Activated B cell treated with CpG ODN at 0.5 μM for 24 hours (primary cell): ENCODE measurements at regions not wholly inside any gene's neighbourhood (a gene's known extent, or its start where the extent isn't known, plus 50 kb on each side); places are given as distances from the start of the nearest gene placed in this dataset.

Experiments
- ATAC-seq: fragments of 200-7000 bp; cut with Tn5 transposase; one replicate; pipeline ENCODE4 v1.10.0; 2021; ENCODE audit warnings: low read depth, mild to moderate bottlenecking, moderate library complexity
- CTCF ChIA-PET: fragments of 350-600 bp; sonication (Branson Sonifier 250); formaldehyde crosslinking; loops from one replicate; lab custom pipeline; 2021; ENCODE audit warnings: antibody characterized with exemption; lab: Charles Lee
- POLR2A ChIA-PET: fragments of 350-600 bp; sonication (Branson Sonifier 250); formaldehyde crosslinking; loops from one replicate; lab custom pipeline; 2021; ENCODE audit warnings: antibody characterized with exemption; lab: Charles Lee
- DNase-seq: peaks from one replicate; pipeline ENCODE4 v3.0.0; 2022
- H3K27ac Mint-ChIP-seq: one replicate; pipeline ENCODE4 v1.8.0; 2020; ENCODE audit warnings: mixed read lengths
- H3K27me3 Mint-ChIP-seq: one replicate; pipeline ENCODE4 v1.8.0; 2021; ENCODE audit warnings: mixed read lengths
- H3K36me3 Mint-ChIP-seq: one replicate; pipeline ENCODE4 v1.8.0; 2021; ENCODE audit warnings: low read depth, mixed read lengths
- H3K4me1 Mint-ChIP-seq: one replicate; pipeline ENCODE4 v1.8.0; 2021; ENCODE audit warnings: mixed read lengths
- H3K4me3 Mint-ChIP-seq: one replicate; pipeline ENCODE4 v1.8.0; 2020; ENCODE audit warnings: mild to moderate bottlenecking, mixed read lengths
- H3K9me3 Mint-ChIP-seq: one replicate; pipeline ENCODE4 v1.8.0; 2020; ENCODE audit warnings: mixed read lengths
- CTCF ChIP-seq: fragments of 200-600 bp; IDR thresholded peaks from one replicate; pipeline ENCODE4 v1.8.0; 2022; ENCODE audit warnings: antibody characterized with exemption, mild to moderate bottlenecking
- intact Hi-C: fragments of 100-400 bp; cut with micrococcal nuclease; formaldehyde crosslinking; loops from one replicate; pipeline ENCODE4 v1.15.1; 2024

GRCh38 chr2:37870829-37871228, 54.3 kb upstream of the RMDN2 start:
- CTCF ChIA-PET = no interaction called here
- DNase-seq (no peak), ATAC-seq (no peak)
- intact Hi-C loops = no loop called here
- Mint-ChIP-seq H3K27ac (no peak overlapping the region), H3K4me3 (no peak overlapping the region), H3K4me1 (peaks cover 2% of the 10 kb centered on the region), H3K27me3 (peaks cover 4% of the 10 kb centered on the region), H3K36me3 (no peaks in the 10 kb centered on the region), H3K9me3 (no peaks in the 10 kb centered on the region)
- POLR2A ChIA-PET = interaction anchor here (0.6 kb wide), 1 partner anchor 11 kb away, joined by 3 read pairs; no protein-coding TSS in a partner anchor
- no peak for TF ChIP-seq CTCF

- no peaks in the 10 kb centered on the region for H3K36me3 Mint-ChIP-seq
- intact Hi-C loops = no loop called here
- peaks cover 2% of the 10 kb centered on the region for H3K4me1 Mint-ChIP-seq
- CTCF ChIA-PET = no interaction called here
- peaks cover 4% of the 10 kb centered on the region for H3K27me3 Mint-ChIP-seq
- no peak overlapping the region for H3K27ac Mint-ChIP-seq
- POLR2A ChIA-PET = no interaction called here
- no peaks in the 10 kb centered on the region for H3K9me3 Mint-ChIP-seq
- no peak for TF ChIP-seq CTCF
- ATAC-seq = no peak
- H3K4me3 Mint-ChIP-seq = no peak overlapping the region
- DNase-seq = no peak
These were observed 53.5 kb upstream of the RMDN2 start for GRCh38 chr2:37871456-37872191.

- TF ChIP-seq CTCF = no peak
- ChIA-PET POLR2A (no interaction called here), CTCF (interaction anchor here (0.7 to 1.0 kb wide), 2 partner anchors 40 to 476 kb away, joined by 3 to 4 read pairs; no protein-coding TSS in a partner anchor)
- no peak for ATAC-seq
- intact Hi-C loops = no loop called here
- H3K4me3 Mint-ChIP-seq = no peak overlapping the region
- H3K27ac Mint-ChIP-seq = no peak overlapping the region
- peaks cover 2% of the 10 kb centered on the region for H3K4me1 Mint-ChIP-seq
- H3K27me3 Mint-ChIP-seq = peaks cover 4% of the 10 kb centered on the region
- H3K36me3 Mint-ChIP-seq = no peaks in the 10 kb centered on the region
- no peak for DNase-seq
- H3K9me3 Mint-ChIP-seq = no peaks in the 10 kb centered on the region
These were observed 52.8 kb upstream of the RMDN2 start for GRCh38 chr2:37872192-37872750.

DNA sequence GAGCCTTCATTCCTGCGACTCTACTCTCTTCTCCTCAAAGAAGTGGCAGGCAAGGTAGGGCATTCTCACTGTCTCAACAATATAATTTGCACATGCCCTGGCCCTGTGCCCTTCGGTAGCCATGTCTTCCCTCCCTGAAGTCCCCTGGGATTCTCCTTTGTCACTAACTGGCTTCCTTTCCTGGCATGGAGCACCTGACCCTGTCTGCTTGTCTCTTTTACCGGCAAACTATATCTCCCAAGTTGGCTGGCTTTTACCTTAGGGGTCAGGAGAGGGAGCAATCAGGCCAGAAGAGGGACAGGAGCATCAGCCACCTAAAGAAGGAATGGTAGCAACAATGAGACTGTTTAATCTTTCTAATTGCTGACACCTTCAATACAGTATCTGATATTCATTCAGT, 51.9 kb upstream of the RMDN2 start:
- H3K4me3 Mint-ChIP-seq = no peak overlapping the region
- ChIA-PET POLR2A (no interaction called here), CTCF (interaction anchor here (0.7 to 1.0 kb wide), 2 partner anchors 41 to 477 kb away, joined by 3 to 4 read pairs; no protein-coding TSS in a partner anchor)
- H3K9me3 Mint-ChIP-seq = no peaks in the 10 kb centered on the region
- DNase-seq (no peak), ATAC-seq (no peak)
- intact Hi-C loops = no loop called here
- no peak for TF ChIP-seq CTCF
- no peak overlapping the region for H3K27ac Mint-ChIP-seq
- H3K27me3 Mint-ChIP-seq = peaks cover 4% of the 10 kb centered on the region
- peaks cover 2% of the 10 kb centered on the region for H3K4me1 Mint-ChIP-seq
- H3K36me3 Mint-ChIP-seq = no peaks in the 10 kb centered on the region

DNA sequence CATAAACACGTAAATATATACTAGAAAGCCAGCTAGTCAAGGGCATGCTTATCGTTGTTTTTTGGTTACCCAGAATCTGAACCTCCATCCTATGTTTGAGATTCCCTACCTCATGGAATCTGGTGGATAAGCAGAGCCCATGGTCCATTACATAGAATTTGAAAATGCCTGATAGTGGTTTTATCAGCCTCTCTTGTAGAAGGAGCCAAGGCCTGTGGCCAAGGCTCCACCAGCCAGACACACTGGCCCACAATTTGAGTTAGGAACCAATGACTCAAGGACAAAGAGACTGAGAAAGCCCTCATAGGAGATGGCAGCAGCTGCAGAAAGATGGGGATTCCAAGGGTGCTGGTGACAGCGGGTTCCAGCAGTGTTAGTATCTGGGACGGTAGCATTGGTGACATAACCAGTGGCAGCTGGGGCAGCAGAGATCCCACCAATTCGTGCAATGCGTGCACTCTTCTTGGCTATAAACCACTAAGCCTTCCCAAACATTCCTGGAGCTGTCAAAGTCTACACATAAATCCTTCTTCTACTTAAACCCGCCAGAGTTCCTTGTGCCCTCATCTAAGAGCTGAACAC, 51.2 kb upstream of the RMDN2 start:
- Mint-ChIP-seq H3K27ac (no peak overlapping the region), H3K36me3 (no peaks in the 10 kb centered on the region), H3K9me3 (no peaks in the 10 kb centered on the region), H3K27me3 (peaks cover 4% of the 10 kb centered on the region), H3K4me3 (no peak overlapping the region), H3K4me1 (peaks cover 2% of the 10 kb centered on the region)
- no peak for TF ChIP-seq CTCF
- POLR2A ChIA-PET = no interaction called here
- intact Hi-C loops = no loop called here
- DNase-seq (no peak), ATAC-seq (no peak)
- CTCF ChIA-PET = interaction anchor here (7.2 kb wide), 1 partner anchor 477 kb away, joined by 85 read pairs; no protein-coding TSS in a partner anchor
